Esophagus mucosa (tissue), 1 donor: ENCODE measurements at regions not wholly inside any gene's neighbourhood (a gene's known extent, or its start where the extent isn't known, plus 50 kb on each side); places are given as distances from the start of the nearest gene placed in this dataset.

Experiments used
- ATAC-seq: fragments of 200-7000 bp; cut with Tn5 transposase; one replicate; pipeline ENCODE4 v1.9.1; 2020
- donor health status: DM: yes; HTN: yes; CAD: no.

- no peak for ATAC-seq
Measured at GRCh38 chr15:53462651-53463050, 296.8 kb downstream of the WDR72 start.

GRCh38 chr15:53461677-53462076 is 297.8 kb downstream of the WDR72 start:
- no peak for ATAC-seq

- ATAC-seq: no peak
Measured at GRCh38 chr15:53458736-53459135, 300.7 kb downstream of the WDR72 start.

- ATAC-seq: no peak
Measured at GRCh38 chr15:53457479-53457878, 302.0 kb downstream of the WDR72 start.

- ATAC-seq: no peak
Measured at GRCh38 chr15:53454843-53455721, 304.4 kb downstream of the WDR72 start.

GRCh38 chr15:53454535-53454842 is 305.0 kb downstream of the WDR72 start:
- ATAC-seq: no peak

- no peak for ATAC-seq
Measured at GRCh38 chr15:53453253-53454105, 306.0 kb downstream of the WDR72 start.

GRCh38 chr15:53448232-53449015 is 311.0 kb downstream of the WDR72 start:
- ATAC-seq: no peak

- ATAC-seq: no peak
Measured at GRCh38 chr15:53447742-53448141, 311.7 kb downstream of the WDR72 start.

- ATAC-seq: no peak
Measured at GRCh38 chr15:53447053-53447574, 312.3 kb downstream of the WDR72 start.

- no peak for ATAC-seq
Measured at GRCh38 chr15:53446376-53446775, 313.1 kb downstream of the WDR72 start.

- ATAC-seq: no peak
Measured at GRCh38 chr15:53445531-53445930, 313.9 kb downstream of the WDR72 start.

GRCh38 chr15:53437985-53438841 is 321.2 kb downstream of the WDR72 start:
- no peak for ATAC-seq

- no peak for ATAC-seq
Measured at GRCh38 chr15:53437366-53437765, 322.1 kb downstream of the WDR72 start.

GRCh38 chr15:53434174-53434678 is 325.2 kb downstream of the WDR72 start:
- no peak for ATAC-seq

GRCh38 chr15:53416219-53416940 is 343.1 kb downstream of the WDR72 start:
- no peak for ATAC-seq

GRCh38 chr15:53414167-53414566 is 345.3 kb downstream of the WDR72 start:
- no peak for ATAC-seq

GRCh38 chr15:53412542-53412941 is 346.9 kb downstream of the WDR72 start:
- no peak for ATAC-seq

- no peak for ATAC-seq
Measured at GRCh38 chr15:53404930-53405493, 354.5 kb downstream of the WDR72 start.

- ATAC-seq: no peak
Measured at GRCh38 chr15:53401503-53401902, 358.0 kb downstream of the WDR72 start.

- ATAC-seq: no peak
Measured at GRCh38 chr15:53400986-53401385, 358.5 kb downstream of the WDR72 start.
